ENCODE measurements at regions not wholly inside any gene's neighbourhood (a gene's known extent, or its start where the extent isn't known, plus 50 kb on each side); places are given as distances from the start of the nearest gene placed in this dataset.
"Not testable (repeated sequence)": the region's sequence is repeated elsewhere in the genome, so short reads cannot be mapped to it uniquely, and the experiment has no call there.

DNA sequence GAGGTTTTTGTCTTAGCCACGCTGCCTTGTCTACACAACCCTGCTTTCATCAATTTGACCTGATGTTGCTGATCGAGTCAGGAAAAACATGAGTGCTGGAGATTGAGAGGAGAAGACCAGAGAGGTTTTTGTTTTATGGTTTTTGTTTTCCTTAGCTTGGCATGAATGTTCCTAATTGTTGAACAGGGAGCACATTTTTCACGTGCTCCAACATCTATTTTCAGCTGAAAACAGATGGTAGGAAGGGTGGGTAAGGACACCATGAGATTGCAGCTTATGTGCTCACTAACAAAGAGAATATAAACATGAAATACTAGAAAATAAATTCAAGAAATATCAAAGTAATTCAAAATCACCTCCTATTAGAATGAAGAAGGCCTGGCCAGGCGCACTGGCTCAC is 79.9 kb upstream of the LMCD1 start:
- H3K9me3 ChIP-seq = peaks cover 0 to 14% (median 13%) of the 10 kb centered on the region in 3 donors
- intact Hi-C loops (cut with DNase I; ENCODE audit: low total_unique reads) = no loop called here
- H3K4me1 ChIP-seq = no peaks in the 10 kb centered on the region
- no peak overlapping the region for H3K4me3 ChIP-seq
- H3K27ac ChIP-seq = no peak overlapping the region
- no peaks in the 10 kb centered on the region for H3K27me3 ChIP-seq
- DNase-seq = no peak
- H3K36me3 ChIP-seq = no peaks in the 10 kb centered on the region
- TF ChIP-seq, protein P1, sequence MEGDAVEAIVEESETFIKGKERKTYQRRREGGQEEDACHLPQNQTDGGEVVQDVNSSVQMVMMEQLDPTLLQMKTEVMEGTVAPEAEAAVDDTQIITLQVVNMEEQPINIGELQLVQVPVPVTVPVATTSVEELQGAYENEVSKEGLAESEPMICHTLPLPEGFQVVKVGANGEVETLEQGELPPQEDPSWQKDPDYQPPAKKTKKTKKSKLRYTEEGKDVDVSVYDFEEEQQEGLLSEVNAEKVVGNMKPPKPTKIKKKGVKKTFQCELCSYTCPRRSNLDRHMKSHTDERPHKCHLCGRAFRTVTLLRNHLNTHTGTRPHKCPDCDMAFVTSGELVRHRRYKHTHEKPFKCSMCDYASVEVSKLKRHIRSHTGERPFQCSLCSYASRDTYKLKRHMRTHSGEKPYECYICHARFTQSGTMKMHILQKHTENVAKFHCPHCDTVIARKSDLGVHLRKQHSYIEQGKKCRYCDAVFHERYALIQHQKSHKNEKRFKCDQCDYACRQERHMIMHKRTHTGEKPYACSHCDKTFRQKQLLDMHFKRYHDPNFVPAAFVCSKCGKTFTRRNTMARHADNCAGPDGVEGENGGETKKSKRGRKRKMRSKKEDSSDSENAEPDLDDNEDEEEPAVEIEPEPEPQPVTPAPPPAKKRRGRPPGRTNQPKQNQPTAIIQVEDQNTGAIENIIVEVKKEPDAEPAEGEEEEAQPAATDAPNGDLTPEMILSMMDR (IDR thresholded peaks at IDR 0.05) = no peak

DNA sequence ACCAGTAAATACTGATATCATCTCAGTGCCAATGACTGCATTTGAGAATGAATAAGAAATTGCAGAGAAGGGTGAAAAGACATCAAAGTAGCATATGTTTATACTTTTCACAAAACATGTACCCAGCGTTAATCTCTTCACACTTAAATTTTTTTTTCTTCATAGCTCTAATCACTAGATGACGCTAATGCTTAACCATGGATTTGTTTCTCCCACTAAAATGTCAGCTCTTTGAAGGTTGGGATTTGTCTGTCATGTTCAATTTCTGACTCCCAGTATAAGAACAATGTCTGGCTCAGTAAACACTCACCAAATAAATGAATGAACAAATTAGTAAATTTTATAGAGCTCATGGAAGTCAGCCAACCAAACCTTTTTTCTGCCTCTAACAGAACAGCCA is 78.3 kb upstream of the LMCD1 start:
- intact Hi-C loops (cut with DNase I; ENCODE audit: low total_unique reads) = no loop called here
- Histone ChIP-seq H3K36me3 (no peaks in the 10 kb centered on the region), H3K27ac (no peak overlapping the region), H3K27me3 (no peaks in the 10 kb centered on the region), H3K9me3 (peaks cover 0 to 14% (median 13%) of the 10 kb centered on the region in 3 donors), H3K4me3 (no peak overlapping the region), H3K4me1 (no peaks in the 10 kb centered on the region)
- TF ChIP-seq, protein P1 (IDR thresholded peaks at IDR 0.05) = no peak
- DNase-seq = no peak

DNA sequence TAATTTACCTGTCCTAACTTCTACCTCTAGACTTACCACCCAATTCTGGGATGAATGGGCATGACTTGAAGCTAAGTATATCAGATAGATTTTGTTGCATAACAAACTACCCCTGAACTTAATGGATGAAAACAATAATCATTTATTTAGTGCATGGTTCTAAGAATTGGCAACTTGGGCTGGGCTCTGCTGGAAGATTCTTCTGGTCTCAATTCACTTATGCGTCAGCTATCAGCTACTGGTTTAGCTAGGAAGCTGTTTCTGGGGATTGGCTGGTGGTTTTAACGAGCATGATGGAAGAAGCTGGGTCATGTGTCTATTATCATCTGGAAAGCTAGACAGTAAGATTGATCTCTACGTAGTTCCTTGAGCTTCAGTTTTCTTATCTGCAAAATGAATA is 77.3 kb upstream of the LMCD1 start:
- peaks cover 0 to 14% (median 13%) of the 10 kb centered on the region in 3 donors for H3K9me3 ChIP-seq
- DNase-seq = no peak
- no peaks in the 10 kb centered on the region for H3K27me3 ChIP-seq
- intact Hi-C loops (cut with DNase I; ENCODE audit: low total_unique reads) = no loop called here
- H3K27ac ChIP-seq = no peak overlapping the region
- H3K4me1 ChIP-seq = no peaks in the 10 kb centered on the region
- H3K4me3 ChIP-seq = no peak overlapping the region
- TF ChIP-seq, protein P1 (IDR thresholded peaks at IDR 0.05) = no peak
- H3K36me3 ChIP-seq = no peaks in the 10 kb centered on the region

DNA sequence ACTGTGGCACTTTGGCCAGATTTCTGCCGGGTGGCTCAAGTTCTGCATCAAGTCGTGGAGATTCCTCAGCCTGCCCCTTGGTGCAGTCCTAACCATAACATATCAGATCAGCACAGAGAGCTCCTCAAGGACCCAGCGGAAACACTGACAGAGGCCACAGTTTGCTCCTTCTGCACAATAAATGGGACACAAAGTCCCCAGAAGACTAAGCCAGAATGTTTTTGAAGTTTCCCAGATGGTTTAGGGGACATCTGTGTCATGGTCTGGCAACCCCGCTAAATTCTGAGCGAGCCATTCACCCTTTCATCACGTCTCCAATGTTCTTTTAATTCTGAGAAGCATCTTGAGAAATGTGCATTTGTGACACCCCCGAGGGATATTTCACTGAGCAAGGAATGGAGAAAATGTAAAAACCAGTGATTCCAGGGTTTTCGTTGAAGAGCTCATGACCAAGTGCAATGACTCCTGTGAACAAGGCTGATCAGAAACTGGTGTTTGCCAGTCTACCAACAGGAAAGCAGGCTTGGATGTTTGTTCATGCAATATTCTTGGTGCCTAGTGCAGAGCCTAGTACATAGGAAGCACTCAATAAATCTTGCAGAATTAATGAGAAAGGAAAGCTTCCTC is 64.8 kb upstream of the LMCD1 start:
- intact Hi-C loops (cut with DNase I; ENCODE audit: low total_unique reads) = no loop called here
- no peak overlapping the region for H3K27ac ChIP-seq
- peaks cover 0 to 15% (median 5%) of the 10 kb centered on the region in 4 donors for H3K4me1 ChIP-seq
- H3K4me3 ChIP-seq = no peak overlapping the region
- no peaks in the 10 kb centered on the region for H3K9me3 ChIP-seq
- H3K27me3 ChIP-seq = no peaks in the 10 kb centered on the region
- TF ChIP-seq, protein P1 (IDR thresholded peaks at IDR 0.05) = no peak
- H3K36me3 ChIP-seq = no peaks in the 10 kb centered on the region
- DNase-seq = no peak

DNA sequence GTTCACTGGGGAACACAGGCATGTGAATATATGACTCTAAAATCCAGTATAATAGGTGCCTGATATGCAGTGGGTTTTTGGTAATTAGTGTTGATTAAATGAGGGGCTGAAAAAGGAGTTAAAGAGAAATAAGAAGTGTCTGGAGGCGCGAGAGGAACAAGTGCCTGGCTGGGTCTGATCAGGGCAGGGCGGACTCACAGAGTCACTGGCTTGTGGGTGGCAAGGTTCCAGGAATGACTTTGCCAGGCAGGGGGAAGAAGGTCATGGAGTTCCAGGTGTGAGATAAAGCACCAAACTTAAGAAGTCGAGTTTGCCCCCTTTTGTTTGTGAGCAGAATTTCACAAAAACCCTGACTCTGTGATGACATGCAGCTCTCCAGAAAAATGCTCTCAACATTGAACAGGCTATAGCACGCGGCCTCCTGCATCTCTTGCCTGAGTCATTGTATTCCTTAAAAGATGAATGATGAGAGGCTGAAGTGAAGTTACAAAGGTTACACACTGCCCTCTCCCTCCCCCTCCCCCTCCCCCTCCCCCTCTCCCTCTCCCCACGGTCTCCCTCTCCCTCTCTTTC is 63.0 kb upstream of the LMCD1 start:
- Histone ChIP-seq H3K36me3 (no peaks in the 10 kb centered on the region), H3K9me3 (no peaks in the 10 kb centered on the region), H3K27me3 (no peaks in the 10 kb centered on the region), H3K4me3 (no peak overlapping the region), H3K4me1 (peaks cover 4 to 33% (median 22%) of the 10 kb centered on the region in 4 donors), H3K27ac (no peak overlapping the region)
- TF ChIP-seq, protein P1 (IDR thresholded peaks at IDR 0.05) = no peak
- no peak for DNase-seq
- intact Hi-C loops (cut with DNase I; ENCODE audit: low total_unique reads) = no loop called here

DNA sequence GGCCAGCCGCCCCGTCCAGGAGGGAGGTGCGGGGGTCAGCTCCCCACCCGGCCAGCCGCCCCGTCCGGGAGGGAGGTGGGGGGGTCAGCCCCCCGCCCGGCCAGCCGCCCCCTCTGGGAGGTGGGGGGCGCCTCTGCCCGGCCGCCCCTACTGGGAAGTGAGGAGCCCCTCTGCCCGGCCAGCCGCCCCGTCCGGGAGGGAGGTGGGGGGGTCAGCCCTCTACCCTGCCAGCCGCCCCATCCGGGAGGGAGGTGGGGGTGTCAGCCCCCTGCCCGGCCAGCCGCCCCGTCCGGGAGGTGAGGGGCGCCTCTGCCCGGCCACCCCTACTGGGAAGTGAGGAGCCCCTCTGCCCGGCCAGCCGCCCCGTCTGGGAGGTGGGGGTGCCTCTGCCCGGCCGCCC is 61.5 kb upstream of the LMCD1 start:
- intact Hi-C loops (cut with DNase I; ENCODE audit: low total_unique reads) = loop anchor here (5.0 kb wide), 2 partner anchors 167 to 182 kb away; no protein-coding TSS in a partner anchor
- H3K27ac ChIP-seq, H3K9me3 ChIP-seq, H3K36me3 ChIP-seq, H3K27me3 ChIP-seq, DNase-seq, H3K4me3 ChIP-seq: not testable (repeated sequence)
- H3K4me1 ChIP-seq = peaks cover 4 to 48% (median 36%) of the 10 kb centered on the region in 4 donors
